Hindlimb muscle (tissue), 1 donor: ENCODE measurements at regions not wholly inside any gene's neighbourhood (a gene's known extent, or its start where the extent isn't known, plus 50 kb on each side); places are given as distances from the start of the nearest gene placed in this dataset.
A peak's percentile ranks its signal among the peaks of the same experiment; 100 is the strongest.
"Not testable (repeated sequence)": the region's sequence is repeated elsewhere in the genome, so short reads cannot be mapped to it uniquely, and the experiment has no call there.

Experiments
- DNase-seq: peaks from one replicate; pipeline ENCODE4 v3.0.0-alpha.2; 2013

DNA sequence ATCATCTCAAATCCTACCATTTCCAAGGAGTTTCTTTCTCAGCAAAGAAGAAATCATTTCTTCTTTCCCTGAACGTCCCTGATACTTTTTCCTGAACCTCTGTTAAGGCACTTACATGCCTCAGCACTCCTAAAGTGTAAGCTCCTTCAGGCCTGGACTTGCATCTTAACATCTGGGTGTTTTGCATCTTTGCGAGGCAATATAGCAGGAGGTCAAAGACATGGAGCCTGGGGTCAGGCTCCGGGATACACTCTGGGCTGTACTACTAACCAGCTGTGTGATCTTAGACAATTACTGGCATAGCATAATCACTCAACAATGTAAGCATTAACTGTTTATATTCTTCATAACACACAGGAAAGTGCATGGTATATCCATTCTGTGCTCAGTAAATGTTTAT lies 275.5 kb upstream of the BOD1L1 start:
- DNase-seq, result no peak

DNA sequence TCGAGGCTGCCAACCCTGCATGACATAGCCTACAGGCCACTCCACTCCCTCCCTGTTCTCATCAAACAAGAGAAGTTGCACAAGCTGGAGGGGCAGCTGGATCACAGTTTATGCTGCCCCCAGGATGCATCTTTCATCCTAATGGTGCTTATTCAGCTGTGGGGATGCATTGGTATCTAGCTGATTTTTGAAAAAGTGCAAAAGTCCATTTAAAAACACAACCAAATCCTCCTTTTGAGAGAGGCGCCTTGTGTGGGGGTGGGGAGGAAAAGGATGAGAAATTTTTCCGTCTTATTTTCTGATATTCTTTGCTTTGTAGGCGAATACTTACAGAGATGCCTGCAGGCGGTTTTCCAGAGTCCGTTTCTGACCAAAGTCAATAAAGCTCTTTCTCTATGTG lies 276.4 kb upstream of the BOD1L1 start:
- DNase-seq, result no peak

DNA sequence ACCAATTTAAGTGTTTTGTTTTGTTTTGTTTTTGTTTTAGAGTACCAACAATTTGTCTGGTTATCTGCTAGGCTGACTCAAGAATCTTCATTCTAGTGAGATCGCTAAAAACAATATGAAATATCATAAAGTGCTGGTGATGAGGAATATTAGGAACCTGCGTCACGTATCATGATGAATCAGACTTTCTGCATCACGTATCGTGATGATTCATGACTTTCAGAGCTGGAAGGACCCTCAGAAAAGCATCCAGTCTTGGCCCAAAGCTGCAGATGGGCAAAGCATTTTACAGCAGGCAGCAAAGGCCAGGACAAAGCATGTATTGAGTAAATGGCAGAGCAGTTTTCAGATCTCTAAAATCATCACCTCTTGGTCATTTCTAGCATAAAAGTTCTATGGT lies 278.0 kb upstream of the BOD1L1 start:
- no peak for DNase-seq

DNA sequence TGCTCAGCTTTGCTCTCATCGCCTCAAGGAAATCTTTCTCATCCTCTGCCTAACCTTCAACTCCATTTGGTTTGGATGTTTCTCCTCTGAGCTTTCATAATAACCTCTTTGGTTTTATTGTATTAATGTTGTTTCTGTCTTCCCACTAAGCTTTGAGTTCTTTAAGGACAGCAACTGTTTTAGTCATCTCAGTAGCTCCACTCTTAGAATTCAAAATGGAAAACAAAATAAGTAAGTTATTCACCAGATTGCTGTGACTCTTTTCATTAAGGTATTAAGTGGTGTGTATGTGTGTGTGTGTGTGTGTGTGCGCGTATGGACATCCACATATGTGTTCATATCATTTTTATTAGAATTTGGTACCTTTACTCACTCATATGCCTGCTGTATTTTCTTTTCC lies 279.2 kb upstream of the BOD1L1 start:
- DNase-seq, result no peak

DNA sequence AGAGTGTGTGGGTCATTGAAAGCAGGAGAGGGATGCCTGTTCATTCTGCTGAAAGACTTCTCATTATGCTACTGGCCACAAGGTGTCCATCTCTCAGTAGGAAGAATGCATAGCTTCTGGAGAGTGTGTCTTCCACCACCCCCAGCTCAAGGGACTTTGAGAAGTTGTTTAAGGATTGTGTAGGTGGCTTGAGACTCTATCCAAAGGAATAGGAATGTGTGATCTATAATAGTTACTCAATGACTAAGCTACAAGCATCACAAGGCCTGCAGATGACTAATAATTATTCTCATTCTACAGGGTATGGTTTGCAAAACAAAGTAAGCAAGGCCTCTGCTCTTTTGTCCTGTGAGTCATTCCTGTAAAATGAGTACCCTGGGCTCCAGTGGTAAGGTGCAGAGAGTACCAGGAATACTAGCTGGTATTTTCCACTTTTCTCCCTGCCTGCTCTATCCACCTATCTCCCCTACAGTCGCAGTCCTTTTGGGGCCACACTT lies 279.8 kb upstream of the BOD1L1 start:
- no peak for DNase-seq

DNA sequence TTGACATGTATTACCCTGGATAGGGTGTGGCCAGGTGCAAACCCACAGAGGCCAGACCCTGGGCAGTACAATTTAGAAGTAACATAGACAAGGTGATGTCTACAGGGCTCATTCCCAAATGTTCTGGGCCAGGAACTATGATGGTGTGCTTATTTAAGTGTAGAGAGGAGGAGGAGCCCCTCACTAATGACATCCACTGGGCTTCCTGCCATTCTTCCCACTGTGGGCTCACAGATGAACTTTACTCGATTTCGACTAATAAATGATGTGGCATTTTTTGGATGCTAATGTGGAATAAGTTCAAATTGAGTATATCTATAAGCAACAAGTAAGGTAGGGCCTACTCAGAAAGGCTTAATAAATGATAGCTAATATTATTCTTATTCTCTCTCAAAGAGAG lies 280.9 kb upstream of the BOD1L1 start:
- no peak for DNase-seq

DNA sequence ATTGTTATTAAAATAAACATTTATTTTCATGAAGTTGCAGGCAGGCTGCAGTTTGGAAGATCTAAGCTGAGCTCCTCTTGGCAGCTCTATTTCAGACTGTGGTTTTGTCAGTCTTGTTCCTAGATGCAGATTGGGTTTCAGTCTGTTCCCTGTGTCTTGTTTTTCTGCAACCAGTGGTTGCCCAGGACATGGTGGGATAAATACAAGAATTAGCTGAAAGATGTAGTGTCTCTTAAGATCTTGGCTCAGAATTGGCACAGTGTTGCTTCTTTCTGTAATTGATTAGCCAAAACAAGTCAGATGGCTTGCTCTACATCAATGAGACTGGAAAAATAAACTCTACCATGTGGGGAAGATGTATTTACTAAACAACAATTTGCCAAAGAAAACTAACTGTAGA lies 283.0 kb upstream of the BOD1L1 start:
- no peak for DNase-seq

DNA sequence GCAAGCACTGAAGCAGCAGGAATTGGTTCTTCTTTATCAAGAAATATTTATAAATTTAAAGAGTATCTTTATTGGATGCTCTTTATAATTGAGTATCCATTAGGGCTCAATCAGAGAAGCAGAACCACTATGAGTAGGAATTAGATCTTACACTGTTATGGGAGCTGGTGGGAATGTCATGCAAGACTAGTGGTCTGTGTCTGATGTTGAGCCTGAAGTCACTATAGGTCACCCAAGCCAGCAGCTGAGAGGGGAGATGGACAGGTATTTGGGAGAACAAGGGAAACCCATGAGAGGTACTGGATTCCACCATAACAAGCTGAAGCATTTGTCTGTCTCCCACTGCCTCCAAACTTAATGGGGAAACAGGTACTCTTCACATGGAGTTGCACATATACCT lies 283.7 kb upstream of the BOD1L1 start:
- DNase-seq, result no peak

DNA sequence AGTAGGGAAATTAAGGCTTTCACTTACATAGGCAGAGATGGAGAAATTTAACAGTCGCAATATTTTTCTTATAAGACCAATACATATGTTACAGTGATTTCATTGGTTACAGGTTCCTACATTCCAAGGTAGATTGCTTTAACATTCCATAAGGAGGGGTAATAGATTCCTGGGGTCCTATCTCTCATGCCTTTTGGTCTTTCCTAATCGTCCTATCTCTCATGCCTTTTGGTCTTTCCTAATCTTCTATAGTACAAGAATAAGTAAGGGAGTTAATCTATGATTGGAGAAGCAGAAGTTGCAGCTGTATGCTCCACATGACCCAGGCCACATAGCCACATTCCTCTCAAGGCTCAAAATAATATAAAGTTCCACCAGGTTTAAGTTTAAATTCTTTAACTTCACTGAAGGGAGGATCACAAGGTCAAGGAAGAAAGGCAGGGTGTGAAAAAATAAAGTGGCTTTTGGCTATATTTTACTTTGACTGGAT lies 285.0 kb upstream of the BOD1L1 start:
- no peak for DNase-seq

DNA sequence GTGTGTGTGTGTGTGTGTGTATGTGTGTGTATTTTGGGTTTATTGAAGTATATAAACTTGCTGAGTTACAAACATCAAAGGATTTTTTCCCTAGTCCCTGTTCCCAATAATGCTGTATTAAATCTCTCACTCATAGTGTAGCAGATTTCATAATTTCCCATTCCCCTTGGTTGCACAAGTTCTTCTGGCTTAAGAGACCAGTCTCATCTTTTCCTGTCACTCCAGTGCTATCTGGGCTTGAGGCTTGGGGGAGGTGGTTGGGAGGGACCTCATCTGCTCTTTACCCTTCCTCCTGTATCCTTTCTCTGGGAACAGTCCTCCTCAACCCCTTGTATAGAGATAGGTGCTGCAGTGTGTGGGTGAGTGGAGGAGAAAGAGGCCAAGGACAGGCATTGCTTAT lies 285.4 kb upstream of the BOD1L1 start:
- no peak for DNase-seq

DNA sequence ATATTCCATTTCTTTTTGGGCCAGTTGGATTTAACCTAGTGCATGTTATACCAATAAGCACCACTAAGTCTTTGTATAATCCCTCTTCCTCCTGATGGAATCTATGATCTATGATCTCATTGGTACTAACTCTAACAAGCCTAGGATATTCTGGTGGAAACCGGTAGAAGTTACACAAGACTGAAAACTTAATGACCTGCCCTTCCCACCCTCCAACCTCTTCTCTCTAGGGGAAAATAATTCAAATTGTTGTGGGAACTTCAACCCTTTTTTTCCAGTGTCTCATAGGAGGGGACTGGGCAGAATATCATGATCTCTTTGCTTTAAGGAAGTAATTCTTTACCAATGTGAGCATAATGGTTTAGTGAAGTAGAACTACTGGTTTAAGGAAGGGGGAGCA lies 289.5 kb upstream of the BOD1L1 start:
- DNase-seq, result no peak

DNA sequence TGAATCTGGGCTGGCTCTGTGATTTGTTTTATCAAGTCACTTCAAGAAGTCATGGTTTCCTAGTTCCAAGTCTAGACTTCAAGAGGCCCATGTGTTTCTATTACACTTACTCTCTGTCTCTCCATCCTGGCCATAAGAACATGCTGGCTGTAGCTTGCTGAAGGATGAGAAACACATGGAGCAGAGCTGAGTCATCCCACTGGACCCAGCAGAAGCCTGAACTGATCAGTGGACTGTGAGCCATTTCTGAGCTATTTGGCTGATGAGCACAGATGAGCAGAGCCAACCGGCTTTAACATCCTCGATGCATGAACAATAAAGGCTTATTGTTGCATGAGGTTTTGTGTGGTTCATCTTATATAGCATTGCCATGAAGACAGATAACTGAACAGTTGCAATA lies 290.6 kb upstream of the BOD1L1 start:
- DNase-seq, result peak; percentile 69

DNA sequence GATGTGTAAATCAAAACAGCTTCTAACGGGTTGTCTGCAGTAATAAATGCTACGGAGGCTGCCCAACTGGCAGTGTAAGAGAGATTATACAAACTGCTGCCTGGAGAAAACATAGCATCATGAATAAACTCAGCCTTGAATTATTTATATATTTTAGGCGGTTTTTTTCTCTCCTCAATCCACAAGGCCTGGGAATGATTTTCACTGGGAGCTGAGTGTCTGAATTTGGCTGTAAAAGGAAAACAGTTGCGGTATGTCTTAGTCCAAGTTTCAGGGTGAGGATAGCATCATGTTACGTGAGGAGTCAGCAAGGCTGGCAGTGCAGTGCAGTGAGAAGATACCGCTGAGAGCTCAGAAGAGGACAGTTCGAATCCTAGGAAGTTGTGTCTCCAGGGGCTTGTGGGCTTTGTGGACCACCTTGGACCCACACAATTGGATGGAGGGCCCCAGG lies 291.5 kb upstream of the BOD1L1 start:
- peak; percentile 54 for DNase-seq

DNA sequence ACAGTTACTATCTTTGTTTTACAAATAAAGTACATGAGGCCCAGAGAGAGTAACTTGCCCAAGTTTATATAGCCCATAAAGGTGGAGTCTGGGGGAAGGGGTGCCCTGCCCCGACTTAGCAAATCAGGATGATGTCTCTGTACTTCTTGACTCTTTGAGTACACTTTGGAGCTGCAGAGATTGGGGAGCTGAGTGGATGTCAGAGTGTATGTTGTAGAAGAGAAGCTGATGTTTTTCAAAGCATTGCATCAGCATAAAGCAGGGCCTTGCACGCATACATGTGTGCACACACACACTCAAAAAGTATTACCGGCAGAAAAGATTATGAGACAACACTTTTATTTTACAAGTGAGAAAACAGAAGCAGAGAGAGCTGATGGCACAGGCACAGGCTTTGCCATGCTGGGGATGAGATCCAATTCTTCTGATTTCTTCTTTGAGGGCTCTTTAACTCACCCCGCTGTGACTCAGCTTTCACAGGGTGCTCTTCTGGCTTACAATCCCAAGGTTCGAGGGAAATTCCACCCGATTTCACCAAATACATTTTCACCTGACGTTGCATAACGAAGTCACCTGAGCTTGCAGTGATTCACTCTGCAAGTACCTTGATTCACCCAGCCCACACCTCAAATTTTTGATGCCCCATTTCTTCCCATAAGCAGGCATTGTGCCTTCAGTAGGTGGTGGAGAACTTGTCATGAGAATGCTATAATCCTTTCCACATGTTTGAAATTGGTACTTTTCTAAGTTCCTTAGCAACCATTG lies 292.8 kb upstream of the BOD1L1 start:
- DNase-seq, result no peak

DNA sequence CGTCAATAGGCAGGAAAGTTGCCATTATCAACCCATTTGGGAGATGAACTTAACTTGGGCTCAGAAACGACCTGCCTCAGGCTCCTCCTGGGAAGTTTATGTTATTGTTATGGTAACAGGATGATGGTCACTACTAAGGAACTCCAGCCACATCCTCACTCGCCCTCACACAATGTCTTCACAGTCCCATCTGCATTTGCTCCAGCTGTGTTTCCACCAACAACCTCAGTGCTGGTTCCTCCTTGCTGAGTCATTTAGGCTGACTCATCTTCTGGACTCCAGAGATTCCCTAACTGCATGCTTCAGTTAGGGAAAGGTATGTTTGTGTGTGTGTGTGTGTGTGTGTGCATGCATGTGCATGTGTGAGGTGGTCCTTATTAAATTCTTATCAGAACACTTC lies 293.4 kb upstream of the BOD1L1 start:
- DNase-seq, result peak; percentile 63

DNA sequence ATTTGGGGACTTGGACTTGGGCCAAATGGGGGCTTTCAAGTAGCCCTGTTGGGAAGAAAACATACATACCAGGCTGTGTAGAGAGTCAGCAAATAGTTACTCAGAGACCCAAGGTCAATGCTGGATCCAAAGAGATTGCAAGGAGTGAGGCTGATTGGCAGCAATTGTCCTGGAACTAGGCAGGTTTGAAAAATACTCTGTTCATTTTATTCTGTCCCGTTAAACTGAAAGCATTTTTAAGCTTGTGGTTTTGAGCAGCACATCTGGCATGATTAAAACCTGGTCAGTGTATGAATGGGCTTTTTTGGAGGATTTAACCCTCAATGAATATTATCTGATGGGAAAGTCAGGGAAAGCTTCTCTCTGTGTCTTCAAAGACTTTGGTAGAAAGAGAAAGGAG lies 294.3 kb upstream of the BOD1L1 start:
- no peak for DNase-seq

DNA sequence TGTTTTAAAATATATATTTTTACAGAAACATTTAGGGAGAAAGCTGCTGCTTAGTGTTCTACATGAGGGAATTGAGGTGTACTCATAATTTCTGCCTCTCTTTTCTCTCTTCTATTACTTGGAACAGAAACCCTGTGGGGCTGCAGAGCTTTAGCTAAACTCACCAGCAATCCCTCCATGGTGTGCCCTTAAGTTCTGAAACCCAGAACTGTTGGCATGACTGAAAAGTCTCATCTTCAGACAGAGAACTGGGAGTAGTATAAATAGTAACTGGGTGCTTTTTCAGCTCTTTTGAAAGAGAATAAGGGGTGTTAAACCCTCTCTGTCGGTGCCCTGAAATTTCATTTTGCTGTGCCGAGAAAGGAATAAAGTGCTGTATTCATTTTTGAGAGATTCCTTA lies 294.9 kb upstream of the BOD1L1 start:
- no peak for DNase-seq

DNA sequence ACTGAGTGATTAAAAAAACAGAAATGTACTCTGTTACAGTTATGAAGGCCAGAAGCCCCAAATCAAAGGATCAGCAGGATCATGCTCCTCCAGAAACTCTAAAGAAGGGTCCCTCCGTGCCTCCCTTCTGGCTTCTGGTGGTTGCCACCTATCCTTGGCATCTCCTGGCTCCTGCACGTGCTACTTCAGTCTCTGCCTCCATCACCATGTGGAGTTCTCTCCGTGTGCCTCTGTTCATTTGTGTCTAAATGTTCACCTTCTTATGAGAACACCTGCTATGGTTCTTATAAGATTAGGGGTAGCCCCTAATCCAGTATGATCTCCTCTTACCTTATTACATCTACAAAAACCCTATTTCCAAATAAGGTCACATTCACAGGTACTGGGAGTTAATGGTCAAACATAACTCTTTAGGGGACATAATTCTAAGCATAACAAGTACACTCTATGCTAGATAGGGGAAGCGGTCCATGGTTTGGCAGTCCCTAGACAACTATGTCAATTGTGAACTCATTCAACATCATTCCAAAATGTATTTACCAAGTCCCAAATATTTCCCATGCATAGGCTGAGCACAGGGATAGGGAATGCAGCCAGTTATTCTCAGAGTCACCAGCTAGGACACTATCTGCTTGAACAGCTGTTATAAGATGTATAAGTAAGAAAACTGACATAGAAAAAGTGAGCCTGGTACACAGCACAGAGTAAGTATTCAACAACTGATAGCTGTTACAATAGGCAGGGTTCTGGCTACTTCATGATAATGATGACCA lies 295.5 kb upstream of the BOD1L1 start:
- DNase-seq, result no peak

DNA sequence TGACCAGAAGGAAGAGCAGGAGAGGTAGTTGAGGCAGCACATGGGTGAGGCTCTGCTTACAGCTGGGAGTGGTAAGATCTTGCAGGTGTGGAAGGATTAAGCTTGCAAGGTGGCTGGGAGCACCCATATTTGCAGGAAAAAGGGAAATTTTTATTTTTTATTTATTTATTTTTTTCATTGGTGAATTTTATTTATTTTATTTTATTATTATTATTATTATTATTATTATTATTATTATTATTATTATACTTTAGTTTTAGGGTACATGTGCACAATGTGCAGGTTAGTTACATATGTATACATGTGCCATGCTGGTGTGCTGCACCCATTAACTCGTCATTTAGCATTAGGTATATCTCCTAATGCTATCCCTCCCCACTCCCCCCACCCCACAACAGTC lies 297.4 kb upstream of the BOD1L1 start:
- DNase-seq, result not testable (repeated sequence)

DNA sequence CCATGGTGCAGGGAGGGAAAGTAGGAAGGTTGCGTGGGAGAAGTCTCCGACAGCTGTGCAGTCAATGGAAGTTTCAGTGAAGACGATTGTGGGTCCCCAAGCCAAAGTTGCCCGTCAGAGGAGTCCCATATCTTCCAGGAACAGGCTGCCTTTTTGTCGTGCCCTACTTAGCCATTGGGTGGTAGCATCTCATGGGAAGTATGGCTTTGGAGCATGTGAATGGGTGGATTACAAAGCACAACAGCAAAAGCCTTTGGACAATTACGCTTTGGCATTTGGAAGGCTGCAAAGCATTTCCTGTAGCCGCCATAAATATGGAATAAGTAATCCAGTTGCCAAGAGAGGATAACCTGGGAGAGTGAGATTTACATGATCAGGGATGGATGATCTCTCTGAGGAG lies 300.7 kb upstream of the BOD1L1 start:
- DNase-seq, result no peak

DNA sequence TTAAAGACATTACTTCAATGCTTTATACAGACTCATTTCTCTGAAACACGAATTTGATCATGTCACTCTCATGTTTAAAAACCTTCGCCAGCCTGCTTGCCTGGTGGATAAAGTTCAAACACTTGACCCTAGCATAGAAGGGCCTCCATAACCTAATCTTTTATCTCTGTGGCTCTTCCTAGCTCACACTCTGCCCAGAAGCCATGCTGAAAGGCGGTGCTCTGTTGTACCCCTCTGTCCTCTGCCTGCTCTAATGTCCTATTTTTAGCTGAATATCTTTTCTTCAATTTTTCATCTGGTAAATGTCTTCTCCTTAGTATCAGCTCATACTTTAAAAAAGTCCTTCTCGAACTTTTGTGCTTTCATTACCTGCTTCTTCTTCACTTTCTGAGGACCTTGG lies 302.6 kb upstream of the BOD1L1 start:
- no peak for DNase-seq

DNA sequence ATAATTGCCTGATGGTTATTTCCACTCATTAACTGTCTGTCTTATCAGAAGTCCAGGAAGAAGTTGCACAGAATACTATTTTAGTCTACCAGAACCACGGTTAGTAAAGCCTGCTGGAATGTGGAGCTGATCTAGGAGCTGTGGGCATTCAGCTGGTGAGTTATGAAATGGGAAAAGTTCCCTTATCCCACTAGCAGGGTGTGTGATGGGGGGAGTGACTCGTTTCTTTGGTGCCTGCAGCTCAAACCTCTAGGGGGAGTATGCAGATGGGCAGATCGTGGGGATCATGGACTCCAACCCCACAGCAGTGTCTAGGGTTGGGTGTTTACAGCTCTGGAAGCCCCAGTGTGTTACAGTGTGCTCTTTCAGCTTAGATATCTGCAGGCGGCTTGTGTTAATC lies 305.7 kb upstream of the BOD1L1 start:
- DNase-seq, result no peak

DNA sequence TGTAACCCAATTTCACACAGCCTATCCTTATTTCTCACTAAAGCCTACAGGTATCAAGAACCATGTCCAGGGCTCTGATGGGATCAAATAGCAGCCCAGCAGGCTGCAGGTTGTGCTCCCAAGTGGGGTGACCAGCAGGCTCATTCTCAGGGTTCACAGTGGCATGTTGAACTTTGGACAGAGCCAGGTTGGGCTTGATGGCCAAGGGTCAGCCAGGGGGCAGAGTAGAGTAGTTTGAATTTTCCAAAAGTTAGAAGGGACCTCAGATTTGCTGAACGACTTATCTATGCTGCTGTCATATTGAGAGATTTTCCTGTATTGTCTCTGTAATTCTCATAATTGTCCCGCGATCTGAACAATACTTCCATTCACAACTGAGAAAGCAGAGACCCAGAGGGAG lies 310.8 kb upstream of the BOD1L1 start:
- DNase-seq, result no peak

DNA sequence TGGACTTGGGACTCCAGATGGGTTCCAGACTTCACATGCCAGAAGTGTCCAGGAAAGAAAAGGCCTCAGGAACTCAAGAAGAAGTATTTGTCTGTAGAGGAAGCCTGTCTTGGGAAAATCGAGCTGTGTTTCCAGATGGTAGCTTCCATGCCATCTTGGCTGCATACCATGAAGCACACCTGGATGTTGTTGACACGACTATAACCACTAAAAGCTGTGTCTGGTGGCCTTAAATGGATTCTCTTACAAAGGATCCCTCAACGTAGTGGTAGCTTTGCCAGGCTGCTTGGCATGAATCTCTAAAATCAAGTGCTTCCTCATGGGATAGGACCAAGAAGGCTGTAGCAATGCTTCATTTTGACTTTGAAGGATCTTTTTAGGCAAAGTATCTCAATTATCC lies 313.4 kb upstream of the BOD1L1 start:
- DNase-seq, result no peak
